ENCODE measurements at regions not wholly inside any gene's neighbourhood (a gene's known extent, or its start where the extent isn't known, plus 50 kb on each side); places are given as distances from the start of the nearest gene placed in this dataset.
"Not testable (repeated sequence)": the region's sequence is repeated elsewhere in the genome, so short reads cannot be mapped to it uniquely, and the experiment has no call there.

GRCh38 chr22:22759371-22759770 is 115.0 kb downstream of the GGTLC2 start:
- no peak for DNase-seq

- DNase-seq = no peak
Measured at GRCh38 chr22:22759889-22760546, 115.6 kb downstream of the GGTLC2 start.

- DNase-seq = no peak
Measured at GRCh38 chr22:22761606-22761962, 117.2 kb downstream of the GGTLC2 start.

- DNase-seq = no peak
Measured at GRCh38 chr22:22761963-22762772, 117.8 kb downstream of the GGTLC2 start.

GRCh38 chr22:22763512-22763911 is 119.1 kb downstream of the GGTLC2 start:
- no peak for DNase-seq

- no peak for DNase-seq
Measured at GRCh38 chr22:22764085-22764484, 119.7 kb downstream of the GGTLC2 start.

- DNase-seq = no peak
Measured at GRCh38 chr22:22767876-22768602, 119.6 kb upstream of the IGLL5 start.

- DNase-seq = no peak
Measured at GRCh38 chr22:22768885-22769284, 118.7 kb upstream of the IGLL5 start.

GRCh38 chr22:22769434-22770279 is 118.0 kb upstream of the IGLL5 start:
- no peak for DNase-seq

GRCh38 chr22:22770280-22770871 is 117.2 kb upstream of the IGLL5 start:
- no peak for DNase-seq

- DNase-seq = no peak
Measured at GRCh38 chr22:22770881-22771280, 116.7 kb upstream of the IGLL5 start.

GRCh38 chr22:22771696-22772377 is 115.8 kb upstream of the IGLL5 start:
- DNase-seq = no peak

- no peak for DNase-seq
Measured at GRCh38 chr22:22772396-22772795, 115.2 kb upstream of the IGLL5 start.

GRCh38 chr22:22772883-22773282 is 114.7 kb upstream of the IGLL5 start:
- DNase-seq = no peak

- no peak for DNase-seq
Measured at GRCh38 chr22:22773427-22773826, 114.2 kb upstream of the IGLL5 start.

- DNase-seq = no peak
Measured at GRCh38 chr22:22773979-22774604, 113.5 kb upstream of the IGLL5 start.

GRCh38 chr22:22774762-22775161 is 112.9 kb upstream of the IGLL5 start:
- not testable (repeated sequence) for DNase-seq

GRCh38 chr22:22776121-22776520 is 111.5 kb upstream of the IGLL5 start:
- DNase-seq = no peak

- DNase-seq = no peak
Measured at GRCh38 chr22:22779213-22779612, 108.4 kb upstream of the IGLL5 start.

- DNase-seq = no peak
Measured at GRCh38 chr22:22783575-22783974, 104.0 kb upstream of the IGLL5 start.

- no peak for DNase-seq
Measured at GRCh38 chr22:22784249-22785039, 103.2 kb upstream of the IGLL5 start.
